GM18520 (cell line): ENCODE measurements at regions not wholly inside any gene's neighbourhood (a gene's known extent, or its start where the extent isn't known, plus 50 kb on each side); places are given as distances from the start of the nearest gene placed in this dataset.

ENCODE experiments used
- ATAC-seq: cut with Tn5 transposase; IDR thresholded peaks from one replicate; pipeline ENCODE4 v1.9.1; 2021; ENCODE audit not compliant: unreplicated experiment

DNA sequence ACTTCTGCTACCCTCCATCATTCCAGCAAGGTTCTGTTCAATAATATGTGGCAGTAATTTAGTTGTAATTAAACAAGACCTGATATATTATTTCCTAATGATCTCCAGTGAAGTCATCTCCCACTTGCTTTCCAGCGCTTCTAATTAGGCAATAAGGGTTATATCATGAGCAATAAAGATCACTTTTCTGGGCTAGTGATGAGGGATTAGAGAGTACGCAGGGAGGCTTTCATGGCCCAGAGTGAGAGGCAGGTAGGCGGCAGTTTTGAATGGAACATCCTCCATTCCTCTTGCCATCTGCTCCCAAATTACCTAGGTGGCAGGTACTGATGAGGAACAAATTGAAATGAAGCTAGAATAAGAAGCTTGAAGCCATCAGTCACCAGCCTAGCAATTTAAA is 358.1 kb upstream of the SYT4 start:
- no peak for ATAC-seq

DNA sequence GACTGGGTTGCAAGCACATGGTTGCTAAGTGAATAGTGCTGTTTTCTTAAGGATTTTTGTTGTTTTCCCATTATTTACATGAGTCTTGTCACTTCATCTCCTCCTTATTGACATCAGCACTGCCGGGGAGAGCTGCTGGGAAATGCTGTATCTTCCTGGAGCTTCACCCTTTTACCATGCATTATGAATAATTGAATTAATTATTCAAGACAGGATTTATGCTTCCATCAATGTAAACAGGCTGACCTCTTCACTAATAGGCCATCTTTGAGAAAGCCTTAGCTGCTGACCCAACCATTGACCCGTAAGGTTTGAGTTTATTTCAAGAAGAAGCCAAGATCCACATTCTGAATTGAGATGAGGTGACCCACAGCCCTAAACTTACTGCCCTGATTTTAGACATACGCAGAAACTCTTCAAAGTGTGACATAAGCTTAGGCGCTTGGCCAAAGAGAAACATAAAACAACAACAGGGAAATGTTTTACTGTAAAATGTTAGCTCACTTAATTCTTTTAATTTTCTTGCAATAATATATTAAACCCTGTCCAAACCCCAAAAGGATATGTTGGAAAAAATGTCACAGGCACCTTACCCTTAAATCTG is 365.5 kb upstream of the SYT4 start:
- no peak for ATAC-seq

DNA sequence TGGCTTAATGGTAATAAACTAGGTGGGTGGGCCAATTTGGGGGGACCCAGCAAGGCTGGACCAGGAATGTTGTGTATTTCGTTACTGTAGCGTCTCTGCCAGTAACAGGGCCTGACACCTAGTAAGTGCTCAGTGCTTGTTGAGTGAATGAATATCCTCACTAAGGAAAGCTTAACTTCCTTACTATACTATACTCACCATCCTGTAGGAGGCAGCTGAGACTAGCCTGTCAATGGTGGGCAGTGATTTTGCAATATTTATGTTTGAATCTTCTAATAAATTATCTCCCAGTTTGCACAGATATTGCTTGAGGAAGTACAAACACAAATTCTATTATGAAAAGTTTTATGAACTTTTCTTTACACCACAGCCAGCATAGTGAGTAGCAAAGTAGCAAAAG is 370.7 kb upstream of the SYT4 start:
- ATAC-seq: no peak

DNA sequence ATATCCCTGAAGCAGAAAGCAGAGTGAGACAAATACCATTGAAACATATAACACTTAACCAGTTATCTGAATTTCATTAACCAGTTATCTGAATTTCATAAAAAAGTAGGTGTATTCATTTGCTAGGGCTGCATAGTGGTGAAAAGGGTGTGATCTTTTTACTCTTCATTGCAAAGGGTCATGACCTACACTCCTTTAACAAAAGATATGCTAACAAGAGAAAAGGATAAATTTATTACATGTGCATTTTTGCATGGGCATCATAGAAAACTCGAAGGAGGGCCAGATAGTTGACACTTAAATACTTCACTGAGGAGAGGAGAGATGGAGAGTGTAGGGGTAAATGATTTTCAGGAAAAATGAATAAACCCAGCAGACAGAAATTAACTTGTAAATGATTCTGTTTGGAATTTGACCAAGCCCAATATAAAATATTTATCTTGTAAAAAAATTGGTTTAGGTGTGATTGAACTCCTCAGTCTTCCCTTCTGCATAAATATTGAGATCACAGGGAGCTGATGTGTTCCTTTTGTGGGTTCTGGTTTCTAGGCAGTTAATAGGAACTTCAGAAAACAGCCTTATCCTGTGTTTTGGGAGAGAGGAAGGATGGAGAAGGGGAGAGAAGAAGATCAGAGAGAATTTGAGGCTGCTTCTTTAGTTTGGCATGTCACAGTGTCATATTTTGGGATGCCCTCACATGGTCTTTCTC is 372.5 kb upstream of the SYT4 start:
- no peak for ATAC-seq

DNA sequence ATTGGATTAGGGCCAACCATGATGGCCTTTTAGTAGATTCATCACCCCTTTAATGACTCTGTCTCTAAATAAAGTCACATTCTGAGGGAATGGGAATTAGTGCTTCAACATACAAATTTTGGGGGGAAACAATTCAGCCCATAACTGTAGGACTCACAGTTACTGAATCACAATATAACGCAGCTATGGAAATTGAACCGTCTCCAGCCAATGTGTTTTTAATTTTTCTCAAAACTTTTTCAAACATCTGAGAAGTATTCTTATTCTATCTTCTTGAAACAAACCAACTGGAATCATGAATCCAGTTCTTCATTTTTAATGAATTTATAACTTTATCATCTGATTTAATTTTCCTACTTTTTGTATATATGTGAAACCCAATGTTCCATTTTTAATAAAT is 373.1 kb upstream of the SYT4 start:
- ATAC-seq: no peak

DNA sequence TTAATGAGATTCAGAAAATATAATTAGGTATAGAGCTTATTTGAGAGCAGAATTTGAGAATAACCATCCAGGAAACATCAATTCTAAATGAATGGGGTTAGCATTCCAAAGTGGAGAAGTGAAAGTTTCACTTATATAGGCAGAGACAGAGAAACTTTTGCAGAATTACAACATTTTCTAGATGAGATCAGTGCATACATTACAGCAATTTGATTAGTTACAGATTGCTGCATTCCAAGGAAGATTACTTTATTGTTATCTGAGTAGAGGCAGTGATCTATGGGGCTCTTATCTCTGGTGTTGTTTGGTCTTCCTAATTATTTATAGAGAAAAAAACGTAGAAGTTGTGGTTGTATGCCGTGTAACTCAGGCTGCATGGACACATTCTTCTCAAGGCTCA is 373.8 kb upstream of the SYT4 start:
- no peak for ATAC-seq

DNA sequence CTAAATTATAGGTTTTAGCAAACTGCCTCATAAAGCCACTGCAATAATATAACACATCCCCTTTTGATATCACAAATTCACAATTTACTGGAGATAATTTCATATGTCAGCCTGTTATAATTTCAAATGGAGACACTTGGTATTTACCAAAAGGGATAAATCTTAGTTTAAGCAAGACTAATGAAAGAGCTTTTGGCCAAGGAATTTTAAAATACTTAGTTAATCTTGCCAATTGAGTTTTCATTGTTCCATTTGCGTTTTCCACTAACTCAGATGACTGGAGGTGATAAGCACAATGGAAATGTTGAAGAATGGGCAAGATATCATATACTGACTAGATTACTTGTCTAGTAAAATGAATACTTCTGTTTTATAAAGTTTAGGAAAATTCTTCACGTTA is 379.3 kb upstream of the SYT4 start:
- ATAC-seq: no peak

DNA sequence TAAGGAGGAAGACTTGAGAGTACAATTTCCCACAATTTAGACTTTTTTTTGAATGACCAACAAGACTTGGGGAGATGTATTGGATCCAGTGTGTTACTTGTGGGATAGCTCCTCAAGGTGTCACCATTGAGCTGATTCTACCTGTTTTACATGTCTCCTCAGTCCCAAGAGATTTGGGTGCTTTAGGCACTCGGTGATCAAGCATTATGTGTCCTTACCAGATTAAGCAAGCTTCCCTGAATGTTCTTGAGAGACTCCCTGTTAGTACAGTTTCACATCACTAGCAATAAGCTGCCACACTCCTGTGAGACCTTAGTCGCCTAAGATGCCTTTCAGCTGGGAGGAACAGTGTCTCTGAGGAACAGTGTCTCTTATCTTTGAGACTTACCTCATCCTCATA is 384.3 kb upstream of the SYT4 start:
- ATAC-seq: peak; percentile 64

DNA sequence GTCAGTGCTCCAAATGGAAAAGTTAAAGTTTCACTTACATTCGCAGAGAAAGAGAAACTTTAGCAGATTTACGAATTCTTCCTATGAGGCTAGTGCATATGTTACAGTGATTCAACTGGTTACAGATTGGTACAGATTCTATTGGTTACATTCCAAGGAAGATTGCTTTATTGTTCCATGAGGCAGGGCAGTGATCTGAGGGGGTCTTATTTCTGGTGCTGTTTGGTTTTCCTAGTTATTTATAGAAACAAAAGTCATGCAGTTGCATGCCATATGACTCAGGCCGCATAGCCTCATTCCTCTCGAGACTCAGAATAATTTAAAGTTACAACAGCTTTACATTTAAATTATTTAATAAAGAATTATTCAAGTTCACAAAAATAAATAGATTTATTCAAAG is 385.4 kb upstream of the SYT4 start:
- ATAC-seq: no peak

DNA sequence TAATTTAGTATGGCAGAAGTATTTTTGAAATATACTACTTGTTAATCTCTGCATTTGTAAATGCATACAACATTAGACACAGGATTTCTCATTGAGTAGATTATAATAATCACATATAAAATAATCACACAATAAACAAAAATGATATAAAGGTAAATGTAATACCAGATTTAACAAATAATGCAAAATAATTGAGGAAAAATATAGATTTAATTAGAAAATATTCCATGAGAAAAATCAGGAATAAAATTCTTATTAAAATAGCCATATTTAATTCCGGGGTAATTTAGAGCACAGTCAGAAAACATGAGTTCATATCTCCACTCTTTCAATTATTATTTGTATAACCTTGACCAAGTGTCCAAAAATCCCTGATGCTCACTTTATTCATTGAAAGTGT is 385.9 kb upstream of the SYT4 start:
- no peak for ATAC-seq

DNA sequence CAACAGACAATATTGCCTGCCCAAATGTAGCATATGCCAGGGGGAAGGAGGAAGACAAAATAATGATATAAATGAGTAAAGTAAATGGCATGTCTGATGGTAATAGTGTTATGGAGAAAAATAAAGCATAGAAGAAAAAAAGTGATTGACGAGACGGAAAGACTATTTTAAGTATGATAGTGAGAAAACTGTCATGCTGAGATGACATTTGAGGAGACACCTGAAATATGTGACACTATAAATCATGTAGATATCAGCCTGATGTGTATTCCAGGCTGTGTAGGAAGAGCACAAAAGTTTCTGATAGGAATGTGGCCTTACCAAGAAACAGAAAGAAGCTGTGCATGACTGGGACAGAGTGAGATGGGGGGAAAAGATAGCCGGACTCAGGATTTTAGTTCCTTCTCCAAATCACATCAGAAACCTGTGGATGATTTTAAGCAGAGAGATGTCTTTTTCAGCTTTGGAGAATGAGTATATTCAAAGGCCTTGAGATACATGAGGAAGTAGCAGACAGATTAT is 387.3 kb upstream of the SYT4 start:
- ATAC-seq: no peak

DNA sequence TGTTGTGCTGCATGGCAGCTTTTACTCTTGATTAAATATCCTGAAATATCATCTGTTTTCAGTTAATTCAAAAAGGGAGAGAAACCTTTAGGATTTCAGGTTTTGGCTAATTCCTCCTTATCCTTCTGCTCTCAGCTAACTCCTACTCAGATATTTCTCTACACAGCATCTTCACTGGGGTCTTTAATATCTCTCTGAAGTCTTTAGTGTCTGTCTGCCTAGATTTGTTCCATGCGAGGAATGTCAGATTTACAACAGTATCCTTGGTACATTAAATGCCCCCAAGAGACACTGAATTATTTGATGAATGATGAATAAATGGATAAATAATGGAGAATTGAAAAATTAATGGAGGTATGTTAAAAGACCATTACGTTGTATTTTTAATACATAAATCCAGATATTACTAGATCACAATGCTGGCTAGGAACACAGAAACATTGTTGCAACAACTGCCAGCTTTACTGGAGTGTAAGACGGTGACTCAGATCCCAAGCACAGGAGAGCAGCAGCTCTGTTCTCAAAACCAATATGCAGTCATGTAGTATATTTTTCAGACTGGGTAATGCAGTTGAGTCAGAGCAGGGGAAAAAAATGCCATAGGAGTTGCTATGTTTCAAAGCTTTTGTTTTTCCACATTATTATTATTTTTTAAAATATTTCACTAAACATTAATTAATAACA is 388.0 kb upstream of the SYT4 start:
- ATAC-seq: no peak

DNA sequence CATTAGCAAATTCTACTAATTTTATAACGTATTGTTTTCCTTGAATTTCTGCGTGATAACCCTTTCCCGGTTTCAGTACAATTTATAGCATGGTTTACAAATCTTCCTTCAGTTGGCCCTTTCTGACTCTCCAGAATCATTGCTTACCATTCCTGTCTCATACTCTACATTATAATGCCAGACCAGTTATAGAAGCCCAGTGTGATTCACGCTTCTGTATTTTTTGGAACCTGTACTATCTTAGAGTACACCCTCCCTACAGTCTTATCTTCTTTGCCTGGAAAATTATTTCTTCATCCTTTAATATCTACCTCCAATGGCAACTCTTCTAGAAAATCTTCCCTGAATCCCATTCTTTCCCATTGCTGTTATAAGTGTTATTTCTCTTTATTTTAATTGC is 391.6 kb upstream of the SYT4 start:
- no peak for ATAC-seq

DNA sequence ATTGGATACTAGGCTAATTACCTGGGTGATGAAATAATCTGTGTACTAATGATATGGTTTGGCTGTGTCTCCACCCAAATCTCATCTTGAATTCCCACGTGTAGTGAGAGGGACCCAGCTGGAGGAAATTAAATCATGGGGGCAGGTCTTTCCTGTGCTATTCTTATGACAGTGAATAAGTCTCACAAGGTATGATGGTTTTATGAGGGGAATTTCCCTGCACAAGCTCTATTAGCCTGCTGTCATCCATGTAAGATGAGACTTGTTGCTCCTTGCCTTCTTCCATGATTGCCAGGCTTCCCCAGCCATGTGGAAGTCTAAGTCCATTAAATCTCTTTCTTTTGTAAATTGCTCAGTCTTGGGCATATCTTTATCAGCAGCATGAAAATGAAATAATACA is 394.1 kb upstream of the SYT4 start:
- ATAC-seq: no peak

DNA sequence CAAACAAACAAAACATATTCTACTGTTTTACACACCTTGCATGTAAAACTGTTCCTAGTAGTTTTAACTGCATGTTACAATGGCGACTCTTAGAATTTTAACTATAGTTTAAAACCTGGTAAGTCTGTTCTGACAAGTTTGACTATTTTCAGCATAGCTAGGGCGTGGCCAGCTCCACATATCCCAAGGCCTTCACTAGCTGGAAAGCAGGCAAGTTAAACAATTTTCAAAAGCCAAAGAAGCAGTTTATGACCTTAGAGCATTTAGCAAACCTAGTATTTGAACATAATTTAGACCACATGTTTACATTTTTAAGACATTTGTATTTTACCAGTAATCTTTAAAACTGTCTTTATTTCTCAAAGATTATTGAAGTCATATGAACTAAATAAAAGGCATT is 402.8 kb upstream of the SYT4 start:
- ATAC-seq: no peak

DNA sequence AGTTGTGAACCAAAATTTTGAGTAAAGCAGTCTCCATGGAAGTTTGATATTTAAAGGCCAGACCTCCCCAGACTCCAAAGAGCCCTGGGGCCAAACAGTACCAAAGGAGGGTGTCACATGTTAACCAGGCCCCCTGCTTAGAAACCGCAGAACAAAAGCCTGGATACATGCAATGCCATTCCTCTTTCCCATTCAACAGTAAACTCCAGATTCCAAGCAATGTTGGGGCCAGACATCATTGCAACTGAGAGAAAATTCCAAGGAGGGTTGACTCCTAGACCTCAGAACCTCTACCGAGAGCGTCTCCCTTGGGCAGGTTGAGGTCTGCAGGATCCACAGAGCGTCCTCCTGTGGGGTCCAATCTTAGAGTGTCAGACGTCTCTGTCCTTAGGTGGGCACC is 404.4 kb upstream of the SYT4 start:
- no peak for ATAC-seq

DNA sequence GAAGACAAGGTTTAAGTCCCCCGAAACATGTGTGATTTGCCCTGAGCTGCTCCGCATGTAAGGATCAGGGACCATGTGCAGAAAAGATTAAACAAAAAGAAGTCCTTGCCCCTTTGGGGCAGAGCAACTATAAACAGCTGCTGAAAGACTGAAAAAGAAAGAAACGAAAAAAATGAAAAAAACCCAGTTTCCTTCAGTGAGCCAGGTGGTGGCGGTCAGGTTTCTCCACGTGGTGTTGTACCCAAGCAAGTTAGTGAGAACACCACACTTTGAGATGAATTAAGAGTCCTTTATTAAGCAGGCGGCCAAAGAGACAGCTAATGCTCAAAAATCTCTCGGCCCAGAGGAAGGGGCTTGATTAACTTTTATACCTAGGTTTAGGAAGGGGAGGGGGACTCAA is 404.9 kb upstream of the SYT4 start:
- ATAC-seq: no peak

DNA sequence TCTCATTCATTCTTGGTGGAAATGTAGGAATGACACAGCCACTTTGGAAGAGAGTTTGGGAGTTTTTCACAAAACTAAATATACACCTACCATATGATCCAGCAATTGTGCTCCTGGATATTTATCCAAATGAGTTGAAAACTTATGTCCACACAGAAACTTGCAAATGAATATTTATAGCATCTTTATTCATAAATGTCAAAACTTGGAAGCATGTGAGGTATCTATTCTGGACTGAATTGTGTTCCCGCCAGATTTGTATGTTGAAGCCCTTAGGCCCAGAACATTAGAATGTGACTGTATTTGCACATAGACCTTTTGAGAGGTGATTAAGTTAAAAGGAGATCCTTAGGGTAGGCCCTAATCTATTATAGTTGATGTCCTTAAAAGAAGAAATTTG is 409.4 kb upstream of the SYT4 start:
- ATAC-seq: no peak

DNA sequence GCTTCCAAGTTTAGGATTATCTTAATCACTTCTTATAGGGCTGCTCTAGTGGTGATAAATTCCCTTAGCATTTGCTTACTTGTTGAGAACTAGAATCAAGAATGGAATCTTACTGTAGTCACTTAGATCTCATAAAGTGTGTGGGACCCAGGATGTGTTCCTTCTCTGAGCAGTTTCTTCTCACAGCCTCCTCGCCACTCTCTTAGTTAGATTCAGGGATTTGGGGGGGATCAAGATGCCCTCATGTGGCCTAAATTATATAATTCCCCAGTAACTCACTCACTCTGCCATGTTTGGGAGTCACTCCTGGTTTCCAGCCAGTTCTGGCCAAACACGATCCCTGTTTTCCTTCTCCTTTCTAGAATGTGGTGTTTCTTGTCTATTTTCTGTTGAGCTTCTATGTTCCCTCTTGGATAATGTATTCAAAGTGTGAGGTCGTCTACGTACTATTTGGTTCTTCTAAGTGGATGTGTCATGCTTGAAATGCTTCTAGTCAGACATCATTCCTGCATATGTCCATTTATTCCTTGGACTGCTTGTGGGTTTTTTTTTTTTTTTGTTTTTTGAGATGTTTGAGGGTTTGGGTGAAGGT is 414.9 kb upstream of the SYT4 start:
- no peak for ATAC-seq

DNA sequence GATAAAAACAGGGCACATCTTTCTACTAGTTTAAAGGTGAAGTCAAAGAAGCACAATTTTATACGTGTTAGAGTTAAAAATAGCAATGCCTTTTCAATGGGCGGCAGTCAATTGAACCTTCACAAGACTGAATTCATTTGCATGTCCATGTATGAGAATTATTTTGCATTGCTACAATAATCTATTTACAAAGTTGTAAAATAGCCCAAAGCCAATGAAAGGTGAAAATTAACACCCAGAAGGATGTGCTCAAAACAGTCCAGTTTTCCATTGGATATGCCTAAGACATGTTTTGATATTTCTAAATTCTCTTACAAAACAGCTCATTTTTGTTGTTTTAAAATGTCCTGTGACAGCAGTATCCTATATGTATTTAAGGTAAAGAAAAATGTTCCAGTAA is 425.1 kb upstream of the SYT4 start:
- ATAC-seq: no peak

DNA sequence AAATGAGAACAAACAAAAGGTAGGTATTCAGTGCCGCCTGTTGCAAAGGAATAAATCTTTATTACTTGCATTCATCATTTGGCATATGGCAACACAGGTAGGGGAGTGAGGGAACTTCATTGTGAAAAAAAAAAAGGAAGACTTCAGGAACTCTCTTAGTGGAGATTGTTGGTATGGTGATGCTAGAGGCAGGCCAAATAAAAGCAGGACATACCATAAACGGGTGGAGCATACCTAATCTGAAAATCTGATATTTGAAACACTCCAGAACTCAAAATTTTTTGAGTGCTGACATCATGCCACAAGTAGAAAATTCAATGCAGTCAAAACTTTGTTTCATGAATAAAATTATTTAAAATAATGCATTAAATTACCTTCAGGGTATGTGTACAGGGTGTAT is 425.8 kb upstream of the SYT4 start:
- no peak for ATAC-seq

DNA sequence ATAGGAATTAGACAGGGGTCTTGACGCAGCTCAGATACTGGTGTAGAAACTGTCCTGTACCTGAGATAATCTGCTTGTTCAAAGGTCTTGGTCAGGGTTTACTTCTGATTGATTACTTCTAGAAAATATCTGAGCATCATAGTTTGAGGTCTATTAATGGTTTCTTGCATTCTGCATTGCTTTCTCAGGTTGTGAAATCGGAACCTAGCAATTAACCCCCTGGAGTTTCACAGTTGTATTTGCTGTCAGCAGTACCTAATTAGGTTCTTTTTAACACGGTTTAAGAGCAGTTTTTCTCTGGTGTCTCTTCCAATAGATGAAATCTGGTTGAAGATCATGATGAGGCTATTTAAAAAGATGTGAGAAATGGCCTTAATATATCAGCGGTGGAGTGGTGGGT is 428.6 kb upstream of the SYT4 start:
- no peak for ATAC-seq
